GM10248 (cell line): ENCODE measurements at regions not wholly inside any gene's neighbourhood (a gene's known extent, or its start where the extent isn't known, plus 50 kb on each side); places are given as distances from the start of the nearest gene placed in this dataset.

Source experiments
- CTCF ChIA-PET: fragments of 300-600 bp; sonication (Branson Sonifier 250); formaldehyde crosslinking; extraction: SDS; loops from one replicate; lab custom pipeline; 2021; ENCODE audit warnings: antibody characterized with exemption; lab: Yijun Ruan, JAX
- POLR2A ChIA-PET: fragments of 350-650 bp; sonication (Branson Sonifier 250); formaldehyde crosslinking; extraction: SDS; loops from one replicate; lab custom pipeline; 2020; ENCODE audit warnings: antibody characterized with exemption; lab: Yijun Ruan, JAX
- DNase-seq: peaks from one replicate; pipeline ENCODE4 v3.0.0; 2012; ENCODE audit errors: extremely low spot score
- TF ChIP-seq, protein P1 (sequence below): IDR thresholded peaks from 2 replicates; pipeline ENCODE4 v1.5.1; 2012; ENCODE audit warnings: mild to moderate bottlenecking, low read depth; ENCODE audit errors: extremely low read depth, missing control alignments, control extremely low read depth

DNA sequence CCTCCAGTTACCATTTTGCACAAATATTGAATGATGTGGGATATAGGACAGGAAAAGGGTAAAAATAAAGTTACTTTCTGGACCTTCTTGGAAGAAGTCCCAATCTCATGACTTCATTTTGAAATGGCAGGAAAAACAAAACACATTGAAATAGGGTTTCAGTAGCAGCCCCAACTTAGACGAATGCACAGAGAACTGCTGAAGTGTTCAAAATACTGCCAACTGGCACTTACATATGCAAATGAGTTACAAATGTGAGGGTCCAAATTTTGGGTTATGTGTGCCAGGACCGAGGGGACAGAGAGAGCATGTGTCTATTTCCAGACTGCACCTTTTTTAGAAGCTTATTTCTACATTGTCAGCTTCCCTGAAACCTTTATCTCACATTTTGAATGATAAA, 112.9 kb upstream of the CCDC68 start:
- TF ChIP-seq, protein P1, sequence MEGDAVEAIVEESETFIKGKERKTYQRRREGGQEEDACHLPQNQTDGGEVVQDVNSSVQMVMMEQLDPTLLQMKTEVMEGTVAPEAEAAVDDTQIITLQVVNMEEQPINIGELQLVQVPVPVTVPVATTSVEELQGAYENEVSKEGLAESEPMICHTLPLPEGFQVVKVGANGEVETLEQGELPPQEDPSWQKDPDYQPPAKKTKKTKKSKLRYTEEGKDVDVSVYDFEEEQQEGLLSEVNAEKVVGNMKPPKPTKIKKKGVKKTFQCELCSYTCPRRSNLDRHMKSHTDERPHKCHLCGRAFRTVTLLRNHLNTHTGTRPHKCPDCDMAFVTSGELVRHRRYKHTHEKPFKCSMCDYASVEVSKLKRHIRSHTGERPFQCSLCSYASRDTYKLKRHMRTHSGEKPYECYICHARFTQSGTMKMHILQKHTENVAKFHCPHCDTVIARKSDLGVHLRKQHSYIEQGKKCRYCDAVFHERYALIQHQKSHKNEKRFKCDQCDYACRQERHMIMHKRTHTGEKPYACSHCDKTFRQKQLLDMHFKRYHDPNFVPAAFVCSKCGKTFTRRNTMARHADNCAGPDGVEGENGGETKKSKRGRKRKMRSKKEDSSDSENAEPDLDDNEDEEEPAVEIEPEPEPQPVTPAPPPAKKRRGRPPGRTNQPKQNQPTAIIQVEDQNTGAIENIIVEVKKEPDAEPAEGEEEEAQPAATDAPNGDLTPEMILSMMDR: no peak
- DNase-seq: no peak
- CTCF ChIA-PET: interaction anchor here (0.7 to 2.5 kb wide), 3 partner anchors 10 to 19 kb away, joined by 3 to 7 read pairs (median 4); no protein-coding TSS in a partner anchor
- POLR2A ChIA-PET: no interaction called here

DNA sequence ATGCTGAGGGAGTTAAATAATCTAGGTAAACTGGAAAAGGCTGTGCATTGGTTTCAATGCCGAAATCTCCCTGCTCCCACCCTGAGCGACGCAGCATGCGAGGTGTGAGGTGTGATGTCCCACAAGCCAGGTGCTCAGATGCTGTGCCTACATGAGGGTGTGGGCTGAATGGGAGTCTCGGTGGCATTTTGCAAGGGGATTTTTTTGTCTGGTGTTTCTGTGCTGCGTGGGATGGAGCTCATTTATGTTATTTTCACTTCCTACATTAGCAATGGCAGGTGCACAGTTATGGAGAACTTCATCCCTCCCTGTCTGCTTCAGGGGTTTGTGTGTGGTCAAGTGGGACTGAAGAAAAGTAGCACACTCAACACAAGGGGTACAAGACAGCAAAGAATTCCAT, 110.2 kb upstream of the CCDC68 start:
- TF ChIP-seq, protein P1: no peak
- ChIA-PET POLR2A (no interaction called here), CTCF (interaction anchor here (0.6 to 1.2 kb wide), 6 partner anchors 9 to 175 kb away, joined by 3 to 5 read pairs (median 3); no protein-coding TSS in a partner anchor)
- DNase-seq: peak; percentile 53

DNA sequence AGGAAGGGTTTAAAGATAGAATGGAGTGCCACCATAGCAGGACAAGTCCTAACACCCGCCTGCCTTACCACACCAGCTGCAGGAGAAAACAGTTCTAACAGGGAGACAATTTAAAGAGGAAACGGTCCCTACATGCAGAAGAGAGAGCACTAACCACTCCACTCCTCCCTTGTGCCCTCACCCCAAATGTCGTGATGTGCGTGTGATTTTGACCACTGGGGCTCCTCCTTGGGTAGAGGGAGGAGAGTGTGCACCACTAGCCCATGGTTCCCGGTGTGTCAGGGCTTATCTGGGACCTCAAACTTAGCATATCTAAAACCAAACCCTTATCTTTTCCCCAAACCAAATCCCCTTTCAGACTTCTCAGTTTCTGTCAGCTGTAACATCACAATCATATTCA, 105.5 kb upstream of the CCDC68 start:
- TF ChIP-seq, protein P1: no peak
- ChIA-PET CTCF (interaction anchor here (1.3 kb wide), 1 partner anchor 11 kb away, joined by 3 read pairs; no protein-coding TSS in a partner anchor), POLR2A (no interaction called here)
- peak; percentile 15 for DNase-seq

DNA sequence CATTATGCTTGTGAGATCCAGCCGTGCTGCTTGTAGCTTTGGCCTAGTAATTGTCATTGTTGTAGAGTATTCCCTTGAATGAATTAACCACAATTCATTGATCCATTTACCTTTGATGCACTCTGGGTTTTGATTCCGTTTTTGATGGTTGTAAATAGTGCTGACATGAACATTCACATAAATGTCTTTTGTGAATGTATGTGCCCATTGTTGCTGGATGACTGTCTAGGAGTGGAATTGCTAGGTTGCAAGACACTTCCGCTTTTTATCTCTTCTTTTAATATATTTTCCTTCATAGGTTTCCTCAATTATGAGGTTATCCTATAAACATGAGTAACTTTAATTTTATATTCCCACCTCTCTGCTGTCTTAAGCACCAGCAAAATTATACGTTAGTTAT, 104.8 kb upstream of the CCDC68 start:
- ChIA-PET CTCF (interaction anchor here (2.8 kb wide), 1 partner anchor 15 kb away, joined by 9 read pairs; no protein-coding TSS in a partner anchor), POLR2A (no interaction called here)
- no peak for DNase-seq
- TF ChIP-seq, protein P1: no peak

DNA sequence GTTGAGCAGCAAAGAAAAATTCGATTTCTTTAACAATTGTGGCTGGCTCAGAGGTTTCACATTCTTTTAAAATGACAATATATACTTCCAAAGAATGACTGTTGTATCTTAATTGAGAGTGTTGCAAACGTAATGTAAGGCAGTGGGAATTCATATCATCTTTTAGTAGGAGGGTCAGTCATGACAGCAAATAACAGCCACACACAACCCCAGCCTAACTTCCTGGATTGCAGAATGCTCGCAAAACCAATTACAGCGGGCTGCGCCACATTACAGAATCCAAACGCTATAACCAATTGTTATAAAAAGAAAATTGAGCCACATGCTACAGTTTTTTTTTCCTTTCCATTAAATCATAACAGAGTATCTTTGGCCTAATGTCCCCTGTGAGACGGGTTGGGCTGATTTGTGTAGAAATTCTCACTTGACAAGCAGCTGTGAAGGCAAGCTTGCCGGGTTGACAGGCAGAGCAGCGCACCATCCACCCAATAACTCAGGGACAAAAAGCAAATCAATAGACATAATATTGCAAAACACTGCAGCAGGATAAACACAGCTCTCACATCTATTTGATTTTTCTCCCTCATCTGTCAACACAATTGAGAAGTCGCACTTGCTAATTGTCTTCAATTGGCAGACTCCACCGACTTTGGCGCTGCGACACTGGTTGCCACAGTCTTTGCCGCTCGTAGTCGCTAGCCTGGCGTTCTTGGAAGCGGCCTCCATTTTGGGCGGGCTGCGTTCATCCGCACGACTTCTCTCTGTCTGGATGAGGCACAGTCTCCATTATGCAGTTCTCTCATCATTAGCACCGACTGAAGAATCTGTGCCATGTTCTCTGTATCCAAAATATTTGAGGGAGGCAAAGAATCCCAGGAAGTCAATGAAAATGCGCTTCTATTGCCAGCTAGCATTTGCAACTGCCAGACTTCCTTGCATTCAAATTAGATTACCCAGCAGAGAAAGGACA, 95.0 kb upstream of the CCDC68 start:
- no peak for DNase-seq
- CTCF ChIA-PET: interaction anchor here (1.0 kb wide), 1 partner anchor 180 kb away, joined by 3 read pairs; no protein-coding TSS in a partner anchor
- TF ChIP-seq, protein P1: no peak
- POLR2A ChIA-PET: no interaction called here

DNA sequence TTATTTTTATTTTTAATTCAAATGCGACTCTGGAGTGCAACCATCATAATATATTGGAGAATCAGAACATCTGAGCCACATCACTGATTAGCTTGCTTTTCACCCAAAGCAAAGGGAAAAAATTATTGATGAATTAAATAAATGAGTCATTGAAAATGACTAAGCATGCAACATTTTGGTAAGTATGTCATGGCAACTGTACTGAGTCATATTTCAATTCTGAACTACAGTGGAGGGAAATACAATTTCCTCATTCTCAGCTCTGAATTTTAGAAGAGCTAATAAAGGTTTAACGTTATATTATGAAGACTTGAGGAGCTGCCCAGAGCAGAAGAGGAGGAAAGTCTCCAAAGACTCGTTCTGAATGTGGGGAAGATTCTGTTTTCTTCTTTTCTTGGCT, 89.6 kb upstream of the CCDC68 start:
- TF ChIP-seq, protein P1: no peak
- ChIA-PET POLR2A (no interaction called here), CTCF (interaction anchor here (0.8 to 2.6 kb wide), 4 partner anchors 9 to 16 kb away, joined by 3 to 9 read pairs (median 3); no protein-coding TSS in a partner anchor)
- DNase-seq: no peak
